Upper lobe of left lung (tissue), 4 donors: ENCODE measurements at regions not wholly inside any gene's neighbourhood (a gene's known extent, or its start where the extent isn't known, plus 50 kb on each side); places are given as distances from the start of the nearest gene placed in this dataset.

Source experiments
- POLR2AphosphoS5 ChIP-seq, 2 donors: sonication (generic); formaldehyde crosslinking; IDR thresholded peaks; one replicate each; pipeline ENCODE4 v1.5.1; 2017; ENCODE audit warnings: antibody characterized with exemption in 2 of 2
- TF ChIP-seq, protein P1 (sequence below), 6 experiments: fragments of 450-650 bp in 4 of 6; fragments of 200-600 bp in 2 of 6; sonication (generic) in 2 of 6; IDR thresholded peaks; one replicate each; pipeline ENCODE4 v1.5.1; 2016 to 2019; ENCODE audit warnings: antibody characterized with exemption in 6 of 6

DNA sequence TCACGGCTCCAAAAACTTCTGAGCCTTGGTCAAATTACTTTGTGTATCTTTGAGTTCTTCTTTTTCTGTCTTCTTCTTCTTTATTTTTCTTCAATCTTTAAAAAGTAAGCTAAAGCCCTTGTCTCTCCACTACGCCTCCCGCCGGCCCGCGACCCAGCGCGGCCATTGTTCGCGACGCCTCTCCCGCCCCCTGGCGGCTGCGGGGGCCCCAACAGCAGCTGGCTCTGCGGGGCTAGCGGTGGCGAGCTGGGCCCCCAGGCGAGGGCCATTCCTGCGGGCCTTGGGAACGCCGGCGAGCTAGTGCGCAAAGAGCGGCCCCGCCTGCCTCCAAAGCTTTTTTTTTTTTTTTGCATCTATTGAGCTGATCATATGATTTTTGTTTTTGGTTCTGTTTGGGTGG is 119.1 kb downstream of the TGIF2LX start:
- no peak for TF ChIP-seq POLR2AphosphoS5 (IDR thresholded peaks at IDR 0.05)
- TF ChIP-seq, protein P1, sequence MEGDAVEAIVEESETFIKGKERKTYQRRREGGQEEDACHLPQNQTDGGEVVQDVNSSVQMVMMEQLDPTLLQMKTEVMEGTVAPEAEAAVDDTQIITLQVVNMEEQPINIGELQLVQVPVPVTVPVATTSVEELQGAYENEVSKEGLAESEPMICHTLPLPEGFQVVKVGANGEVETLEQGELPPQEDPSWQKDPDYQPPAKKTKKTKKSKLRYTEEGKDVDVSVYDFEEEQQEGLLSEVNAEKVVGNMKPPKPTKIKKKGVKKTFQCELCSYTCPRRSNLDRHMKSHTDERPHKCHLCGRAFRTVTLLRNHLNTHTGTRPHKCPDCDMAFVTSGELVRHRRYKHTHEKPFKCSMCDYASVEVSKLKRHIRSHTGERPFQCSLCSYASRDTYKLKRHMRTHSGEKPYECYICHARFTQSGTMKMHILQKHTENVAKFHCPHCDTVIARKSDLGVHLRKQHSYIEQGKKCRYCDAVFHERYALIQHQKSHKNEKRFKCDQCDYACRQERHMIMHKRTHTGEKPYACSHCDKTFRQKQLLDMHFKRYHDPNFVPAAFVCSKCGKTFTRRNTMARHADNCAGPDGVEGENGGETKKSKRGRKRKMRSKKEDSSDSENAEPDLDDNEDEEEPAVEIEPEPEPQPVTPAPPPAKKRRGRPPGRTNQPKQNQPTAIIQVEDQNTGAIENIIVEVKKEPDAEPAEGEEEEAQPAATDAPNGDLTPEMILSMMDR (IDR thresholded peaks at IDR 0.05) = no peak
